Retina (tissue), 1 donor: ENCODE measurements at regions not wholly inside any gene's neighbourhood (a gene's known extent, or its start where the extent isn't known, plus 50 kb on each side); places are given as distances from the start of the nearest gene placed in this dataset.
"Not testable (repeated sequence)": the region's sequence is repeated elsewhere in the genome, so short reads cannot be mapped to it uniquely, and the experiment has no call there.

Experiments
- DNase-seq: peaks from one replicate; pipeline ENCODE4 v3.0.0-alpha.2; 2016

- no peak for DNase-seq
Measured at GRCh38 chr5:125660231-125660895, 762.8 kb upstream of the GRAMD2B start.

DNA sequence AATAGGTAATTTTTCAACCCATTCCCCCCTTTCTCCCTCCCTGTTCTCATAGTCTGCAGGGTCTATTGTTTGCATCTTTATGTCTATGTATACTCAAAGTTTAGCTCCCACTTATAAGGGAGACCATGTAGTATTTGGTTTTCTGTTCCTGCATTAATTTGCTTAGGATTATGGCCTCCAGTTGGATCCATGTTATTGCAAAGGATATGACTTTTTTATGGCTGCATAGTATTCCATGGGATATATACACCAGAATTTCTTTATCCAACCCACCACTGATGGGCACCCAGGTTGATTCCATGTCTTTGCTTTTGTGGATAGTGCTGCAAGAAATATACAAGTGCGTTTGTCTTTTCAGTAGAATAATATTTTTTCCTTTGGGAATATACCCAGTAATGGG is 761.6 kb upstream of the GRAMD2B start:
- no peak for DNase-seq

DNA sequence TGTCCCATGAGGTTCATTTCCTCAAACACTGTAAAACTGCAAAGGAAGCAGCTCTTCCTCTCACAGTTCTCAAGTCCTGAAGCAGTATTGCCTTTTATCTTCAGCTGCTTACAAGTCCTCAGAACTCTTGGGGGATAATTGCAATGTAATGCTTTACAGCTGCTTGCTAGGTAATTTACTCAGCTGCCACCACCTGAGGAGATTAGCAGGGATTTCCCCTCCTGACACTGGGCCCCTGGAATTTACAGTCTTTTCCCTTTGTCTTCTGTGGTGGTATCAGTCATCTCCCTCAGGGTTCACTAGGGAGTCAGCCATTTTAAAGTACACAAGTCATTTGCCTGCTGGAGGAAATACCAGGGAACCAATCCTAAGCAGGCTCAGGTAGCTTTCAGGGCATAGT is 754.3 kb upstream of the GRAMD2B start:
- no peak for DNase-seq

GRCh38 chr5:125673359-125673950 is 749.8 kb upstream of the GRAMD2B start:
- DNase-seq = no peak

GRCh38 chr5:125679522-125679921 is 743.7 kb upstream of the GRAMD2B start:
- DNase-seq = no peak

- no peak for DNase-seq
Measured at GRCh38 chr5:125683669-125684068, 739.5 kb upstream of the GRAMD2B start.

GRCh38 chr5:125685771-125686170 is 737.4 kb upstream of the GRAMD2B start:
- DNase-seq = no peak

GRCh38 chr5:125691738-125692530 is 731.3 kb upstream of the GRAMD2B start:
- not testable (repeated sequence) for DNase-seq

GRCh38 chr5:125695996-125696655 is 727.1 kb upstream of the GRAMD2B start:
- no peak for DNase-seq

DNA sequence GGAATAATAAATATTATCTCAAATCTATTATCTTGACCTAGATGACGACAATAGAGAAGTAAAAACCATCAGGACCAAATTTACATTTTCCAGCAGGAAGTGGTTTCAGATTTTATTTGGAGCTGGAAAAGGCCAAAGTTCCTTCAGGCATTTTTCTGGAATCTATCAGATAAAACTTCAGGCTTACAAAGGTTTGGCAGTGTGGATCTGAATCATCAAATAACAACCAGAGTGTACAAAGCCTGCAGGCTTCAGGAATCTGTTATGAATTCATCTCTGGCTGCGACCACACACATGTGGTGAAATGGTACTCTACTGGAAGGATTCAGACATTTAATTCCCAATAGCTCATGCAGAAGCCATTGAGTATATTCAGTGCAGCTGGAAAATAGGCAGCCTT is 726.4 kb upstream of the GRAMD2B start:
- DNase-seq = peak; percentile 6

DNA sequence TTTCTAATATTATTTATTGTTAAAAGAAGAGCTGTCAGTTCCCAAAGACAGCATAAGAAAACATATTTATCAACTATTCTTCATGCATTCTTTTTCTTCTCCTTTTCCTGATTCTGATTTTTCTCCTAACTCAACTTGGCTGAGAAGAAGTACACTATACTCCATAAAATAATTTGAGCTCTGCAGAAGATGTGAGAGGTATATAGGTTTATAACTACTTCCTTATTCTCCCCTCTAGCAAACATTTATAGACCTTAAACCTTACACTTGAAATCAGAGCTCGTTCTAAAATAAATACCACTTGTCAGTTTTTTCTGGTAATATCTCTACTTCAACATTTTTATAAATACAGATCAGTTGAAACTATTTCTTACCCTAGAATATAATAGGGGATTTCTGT is 724.8 kb upstream of the GRAMD2B start:
- DNase-seq = no peak

- peak; percentile 18 for DNase-seq
Measured at GRCh38 chr5:125699860-125700259, 723.3 kb upstream of the GRAMD2B start.

DNA sequence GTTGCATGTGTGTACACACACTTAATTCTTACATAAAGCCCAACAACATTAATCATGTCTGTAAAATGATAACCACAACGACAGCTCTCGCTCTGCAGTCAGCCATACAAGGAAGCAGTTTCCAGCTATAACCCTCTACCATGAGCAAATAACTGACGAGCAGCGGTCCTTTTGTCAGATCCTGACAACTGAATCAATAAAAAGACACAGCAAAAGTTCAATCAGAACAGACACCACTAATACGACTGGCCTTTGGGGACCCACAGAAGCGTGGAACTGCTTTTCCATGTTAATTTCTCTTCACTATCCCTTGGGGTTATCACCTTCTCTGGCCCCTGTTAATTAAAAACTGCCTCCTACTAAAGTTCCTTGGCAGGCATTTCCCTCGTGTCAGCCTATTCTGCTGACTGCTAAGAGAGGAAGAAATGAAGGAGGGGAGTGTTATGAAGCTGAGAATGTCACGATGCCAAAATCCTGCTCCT is 722.8 kb upstream of the GRAMD2B start:
- DNase-seq = peak; percentile 72

DNA sequence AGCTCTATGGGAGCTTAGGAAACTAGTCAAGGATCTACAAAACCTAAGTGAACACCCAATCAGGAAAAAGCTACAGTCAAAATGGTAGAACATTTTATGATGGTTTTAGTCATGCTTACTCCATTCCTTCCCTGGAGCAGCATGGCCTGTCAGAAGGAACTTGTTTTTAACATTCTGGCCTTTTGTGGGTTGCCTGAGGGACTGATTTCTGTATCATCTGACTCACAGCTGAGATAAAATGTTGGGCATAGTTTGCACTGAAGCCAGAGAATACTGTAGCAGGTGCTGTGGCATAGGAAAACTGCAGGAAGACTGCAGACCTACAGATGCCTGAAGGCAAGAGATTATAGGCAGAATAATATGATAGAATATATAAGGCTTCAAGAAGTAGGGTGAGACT is 719.6 kb upstream of the GRAMD2B start:
- DNase-seq = no peak

- DNase-seq = no peak
Measured at GRCh38 chr5:125704888-125705287, 718.3 kb upstream of the GRAMD2B start.

DNA sequence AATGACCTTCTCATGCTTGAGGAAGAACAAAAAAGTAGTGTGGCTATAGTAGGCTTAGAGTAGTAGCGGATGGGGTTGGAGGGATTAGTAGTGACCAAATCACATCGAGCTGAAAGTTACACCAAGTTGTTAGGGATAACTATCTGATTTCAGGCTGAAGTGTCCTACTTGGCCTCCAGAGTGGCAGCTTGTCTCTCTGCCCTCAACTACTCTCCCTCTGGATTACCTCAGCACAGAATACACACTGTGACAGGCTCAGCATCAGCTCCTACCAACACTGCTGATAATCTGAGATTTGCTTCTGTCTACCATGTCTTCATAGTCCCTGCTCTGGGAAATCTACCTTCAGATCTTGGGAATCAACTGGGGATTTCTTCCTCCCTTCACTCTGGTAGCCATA is 714.6 kb upstream of the GRAMD2B start:
- DNase-seq = no peak

GRCh38 chr5:125710745-125711144 is 712.5 kb upstream of the GRAMD2B start:
- no peak for DNase-seq

DNA sequence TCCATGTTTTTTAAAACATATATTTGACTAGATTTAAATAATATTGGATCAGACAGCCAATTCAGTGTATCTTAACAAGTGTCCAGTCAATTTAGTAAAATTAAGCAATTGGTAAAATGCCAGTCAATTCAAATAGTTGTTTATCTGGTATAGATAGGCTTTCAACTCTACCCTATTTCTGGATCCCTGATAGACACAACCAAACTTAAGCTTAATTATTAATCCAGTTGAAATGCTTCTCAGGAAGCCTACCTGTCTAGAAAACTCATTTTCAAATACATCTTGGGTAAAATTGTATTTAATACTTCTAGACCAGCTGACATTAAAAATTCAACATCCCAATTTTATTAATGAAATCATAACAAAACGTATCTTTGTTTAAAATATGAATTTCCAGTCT is 710.8 kb upstream of the GRAMD2B start:
- no peak for DNase-seq

- peak; percentile 39 for DNase-seq
Measured at GRCh38 chr5:125713109-125713805, 710.0 kb upstream of the GRAMD2B start.

GRCh38 chr5:125715216-125715615 is 708.0 kb upstream of the GRAMD2B start:
- DNase-seq = no peak

GRCh38 chr5:125717209-125717608 is 706.0 kb upstream of the GRAMD2B start:
- no peak for DNase-seq

- peak; percentile 75 for DNase-seq
Measured at GRCh38 chr5:125719681-125720347, 703.4 kb upstream of the GRAMD2B start.
